GM12892 (cell line): ENCODE measurements at regions not wholly inside any gene's neighbourhood (a gene's known extent, or its start where the extent isn't known, plus 50 kb on each side); places are given as distances from the start of the nearest gene placed in this dataset.

Source experiments
- POLR2A ChIP-seq: IDR thresholded peaks from 2 replicates; pipeline ENCODE4 v1.6.1; 2011; ENCODE audit warnings: low read depth, low read length, control low read depth
- POLR2AphosphoS5 ChIP-seq: IDR thresholded peaks from 2 replicates; pipeline ENCODE4 v1.6.1; 2011; ENCODE audit warnings: low read depth, low read length, control low read depth
- TAF1 ChIP-seq: IDR thresholded peaks from 2 replicates; pipeline ENCODE4 v1.6.1; 2011; ENCODE audit warnings: low read depth, mild to moderate bottlenecking, control low read depth, low read length, borderline replicate concordance

- TF ChIP-seq POLR2AphosphoS5 (no peak), POLR2A (no peak), TAF1 (no peak)
Measured at GRCh38 chr11:134823970-134824369, 411.9 kb upstream of the B3GAT1 start.
